HG03175 (cell line): ENCODE measurements at regions not wholly inside any gene's neighbourhood (a gene's known extent, or its start where the extent isn't known, plus 50 kb on each side); places are given as distances from the start of the nearest gene placed in this dataset.

Experiments
- ATAC-seq: cut with Tn5 transposase; IDR thresholded peaks from one replicate; pipeline ENCODE4 v1.9.1; 2021; ENCODE audit warnings: mild to moderate bottlenecking, moderate library complexity; ENCODE audit not compliant: unreplicated experiment

- ATAC-seq, result no peak
These were observed 90.5 kb downstream of the ENGASE start for GRCh38 chr17:79164913-79165695.

GRCh38 chr17:79164408-79164807, 89.8 kb downstream of the ENGASE start:
- no peak for ATAC-seq

- ATAC-seq, result no peak
These were observed 88.4 kb downstream of the ENGASE start for GRCh38 chr17:79163071-79163470.

GRCh38 chr17:79162012-79162963, 87.7 kb downstream of the ENGASE start:
- no peak for ATAC-seq

GRCh38 chr17:79160980-79161636, 86.5 kb downstream of the ENGASE start:
- ATAC-seq, result no peak

- ATAC-seq, result no peak
These were observed 85.3 kb downstream of the ENGASE start for GRCh38 chr17:79159926-79160325.

GRCh38 chr17:79159471-79159870, 84.8 kb downstream of the ENGASE start:
- ATAC-seq, result no peak

- ATAC-seq, result no peak
These were observed 82.0 kb downstream of the ENGASE start for GRCh38 chr17:79156463-79157095.

GRCh38 chr17:79155701-79156100, 81.1 kb downstream of the ENGASE start:
- no peak for ATAC-seq

GRCh38 chr17:79154951-79155585, 80.4 kb downstream of the ENGASE start:
- ATAC-seq, result no peak

- ATAC-seq, result no peak
These were observed 79.8 kb downstream of the ENGASE start for GRCh38 chr17:79154446-79154845.

GRCh38 chr17:79153367-79154130, 78.9 kb downstream of the ENGASE start:
- ATAC-seq, result no peak

- no peak for ATAC-seq
These were observed 78.0 kb downstream of the ENGASE start for GRCh38 chr17:79152636-79153035.

- no peak for ATAC-seq
These were observed 77.5 kb downstream of the ENGASE start for GRCh38 chr17:79152110-79152509.

- ATAC-seq, result no peak
These were observed 76.2 kb downstream of the ENGASE start for GRCh38 chr17:79150799-79151198.

- no peak for ATAC-seq
These were observed 75.6 kb downstream of the ENGASE start for GRCh38 chr17:79150035-79150733.

- no peak for ATAC-seq
These were observed 74.0 kb downstream of the ENGASE start for GRCh38 chr17:79148584-79148983.

- no peak for ATAC-seq
These were observed 73.3 kb downstream of the ENGASE start for GRCh38 chr17:79147746-79148506.
